ENCODE measurements at regions not wholly inside any gene's neighbourhood (a gene's known extent, or its start where the extent isn't known, plus 50 kb on each side); places are given as distances from the start of the nearest gene placed in this dataset.

- H3K4me3 ChIP-seq (ENCODE audit: low read length) = no peak overlapping the region
- no peaks in the 10 kb centered on the region for H3K27me3 ChIP-seq (ENCODE audit: control insufficient read depth, insufficient read depth, low read length)
- H3K9ac ChIP-seq (ENCODE audit: low read length) = no peak overlapping the region
- H3K36me3 ChIP-seq (ENCODE audit: control insufficient read depth, insufficient read depth, low read length) = no peaks in the 10 kb centered on the region
- no peaks in the 10 kb centered on the region for H3K4me1 ChIP-seq (ENCODE audit: control insufficient read depth, insufficient read depth, low read length)
- no peaks in the 10 kb centered on the region for H3K9me3 ChIP-seq (ENCODE audit: control insufficient read depth, low read length)
These were observed 126.0 kb upstream of the ANKRD1 start for GRCh38 chr10:91046869-91047268.

GRCh38 chr10:91048380-91048779 lies 127.5 kb upstream of the ANKRD1 start:
- no peaks in the 10 kb centered on the region for H3K4me1 ChIP-seq (ENCODE audit: control insufficient read depth, insufficient read depth, low read length)
- H3K4me3 ChIP-seq (ENCODE audit: low read length) = no peak overlapping the region
- no peaks in the 10 kb centered on the region for H3K9me3 ChIP-seq (ENCODE audit: control insufficient read depth, low read length)
- H3K36me3 ChIP-seq (ENCODE audit: control insufficient read depth, insufficient read depth, low read length) = no peaks in the 10 kb centered on the region
- H3K9ac ChIP-seq (ENCODE audit: low read length) = no peak overlapping the region
- H3K27me3 ChIP-seq (ENCODE audit: control insufficient read depth, insufficient read depth, low read length) = no peaks in the 10 kb centered on the region

- Histone ChIP-seq H3K4me1 (ENCODE audit: control insufficient read depth, insufficient read depth, low read length) (no peaks in the 10 kb centered on the region), H3K36me3 (ENCODE audit: control insufficient read depth, insufficient read depth, low read length) (no peaks in the 10 kb centered on the region), H3K9ac (ENCODE audit: low read length) (no peak overlapping the region), H3K9me3 (ENCODE audit: control insufficient read depth, low read length) (no peaks in the 10 kb centered on the region), H3K4me3 (ENCODE audit: low read length) (no peak overlapping the region), H3K27me3 (ENCODE audit: control insufficient read depth, insufficient read depth, low read length) (no peaks in the 10 kb centered on the region)
These were observed 128.6 kb upstream of the ANKRD1 start for GRCh38 chr10:91049296-91049987.

- Histone ChIP-seq H3K27me3 (ENCODE audit: control insufficient read depth, insufficient read depth, low read length) (no peaks in the 10 kb centered on the region), H3K4me1 (ENCODE audit: control insufficient read depth, insufficient read depth, low read length) (no peaks in the 10 kb centered on the region), H3K36me3 (ENCODE audit: control insufficient read depth, insufficient read depth, low read length) (no peaks in the 10 kb centered on the region)
These were observed 129.1 kb upstream of the ANKRD1 start for GRCh38 chr10:91049988-91050360.

GRCh38 chr10:91050371-91051034 lies 129.6 kb upstream of the ANKRD1 start:
- Histone ChIP-seq H3K4me3 (ENCODE audit: low read length) (no peak overlapping the region), H3K36me3 (ENCODE audit: control insufficient read depth, insufficient read depth, low read length) (no peaks in the 10 kb centered on the region), H3K4me1 (ENCODE audit: control insufficient read depth, insufficient read depth, low read length) (no peaks in the 10 kb centered on the region), H3K27me3 (ENCODE audit: control insufficient read depth, insufficient read depth, low read length) (no peaks in the 10 kb centered on the region), H3K9me3 (ENCODE audit: control insufficient read depth, low read length) (no peaks in the 10 kb centered on the region), H3K9ac (ENCODE audit: low read length) (no peak overlapping the region)

More at GRCh38 chr10:91049988-91050360, 129.1 kb upstream of the ANKRD1 start:
- H3K9me3 ChIP-seq (ENCODE audit: control insufficient read depth, low read length) = no peaks in the 10 kb centered on the region
- H3K4me3 ChIP-seq (ENCODE audit: low read length) = no peak overlapping the region
- no peak overlapping the region for H3K9ac ChIP-seq (ENCODE audit: low read length)

GRCh38 chr10:91051829-91052228 lies 130.9 kb upstream of the ANKRD1 start:
- no peaks in the 10 kb centered on the region for H3K9me3 ChIP-seq (ENCODE audit: control insufficient read depth, low read length)
- no peak overlapping the region for H3K4me3 ChIP-seq (ENCODE audit: low read length)
- H3K27me3 ChIP-seq (ENCODE audit: control insufficient read depth, insufficient read depth, low read length) = no peaks in the 10 kb centered on the region
- no peaks in the 10 kb centered on the region for H3K4me1 ChIP-seq (ENCODE audit: control insufficient read depth, insufficient read depth, low read length)
- no peak overlapping the region for H3K9ac ChIP-seq (ENCODE audit: low read length)
- H3K36me3 ChIP-seq (ENCODE audit: control insufficient read depth, insufficient read depth, low read length) = no peaks in the 10 kb centered on the region

GRCh38 chr10:91054325-91054724 lies 133.4 kb upstream of the ANKRD1 start:
- Histone ChIP-seq H3K9me3 (ENCODE audit: control insufficient read depth, low read length) (no peaks in the 10 kb centered on the region), H3K4me1 (ENCODE audit: control insufficient read depth, insufficient read depth, low read length) (no peaks in the 10 kb centered on the region), H3K36me3 (ENCODE audit: control insufficient read depth, insufficient read depth, low read length) (no peaks in the 10 kb centered on the region), H3K4me3 (ENCODE audit: low read length) (no peak overlapping the region), H3K9ac (ENCODE audit: low read length) (no peak overlapping the region), H3K27me3 (ENCODE audit: control insufficient read depth, insufficient read depth, low read length) (no peaks in the 10 kb centered on the region)

- Histone ChIP-seq H3K9ac (ENCODE audit: low read length) (no peak overlapping the region), H3K9me3 (ENCODE audit: control insufficient read depth, low read length) (no peaks in the 10 kb centered on the region), H3K27me3 (ENCODE audit: control insufficient read depth, insufficient read depth, low read length) (no peaks in the 10 kb centered on the region), H3K4me3 (ENCODE audit: low read length) (no peak overlapping the region), H3K4me1 (ENCODE audit: control insufficient read depth, insufficient read depth, low read length) (no peaks in the 10 kb centered on the region), H3K36me3 (ENCODE audit: control insufficient read depth, insufficient read depth, low read length) (no peaks in the 10 kb centered on the region)
These were observed 140.3 kb upstream of the ANKRD1 start for GRCh38 chr10:91061187-91061586.

- no peak overlapping the region for H3K4me3 ChIP-seq (ENCODE audit: low read length)
- H3K9ac ChIP-seq (ENCODE audit: low read length) = no peak overlapping the region
- H3K27me3 ChIP-seq (ENCODE audit: control insufficient read depth, insufficient read depth, low read length) = no peaks in the 10 kb centered on the region
- H3K4me1 ChIP-seq (ENCODE audit: control insufficient read depth, insufficient read depth, low read length) = no peaks in the 10 kb centered on the region
- H3K36me3 ChIP-seq (ENCODE audit: control insufficient read depth, insufficient read depth, low read length) = no peaks in the 10 kb centered on the region
- H3K9me3 ChIP-seq (ENCODE audit: control insufficient read depth, low read length) = no peaks in the 10 kb centered on the region
These were observed 140.7 kb upstream of the ANKRD1 start for GRCh38 chr10:91061608-91062007.

GRCh38 chr10:91062091-91062490 lies 141.2 kb upstream of the ANKRD1 start:
- Histone ChIP-seq H3K36me3 (ENCODE audit: control insufficient read depth, insufficient read depth, low read length) (no peaks in the 10 kb centered on the region), H3K27me3 (ENCODE audit: control insufficient read depth, insufficient read depth, low read length) (no peaks in the 10 kb centered on the region), H3K9me3 (ENCODE audit: control insufficient read depth, low read length) (no peaks in the 10 kb centered on the region), H3K9ac (ENCODE audit: low read length) (no peak overlapping the region), H3K4me3 (ENCODE audit: low read length) (no peak overlapping the region), H3K4me1 (ENCODE audit: control insufficient read depth, insufficient read depth, low read length) (no peaks in the 10 kb centered on the region)

GRCh38 chr10:91071786-91072185 lies 148.7 kb upstream of the PCGF5 start:
- H3K4me3 ChIP-seq (ENCODE audit: low read length) = no peak overlapping the region
- no peaks in the 10 kb centered on the region for H3K4me1 ChIP-seq (ENCODE audit: control insufficient read depth, insufficient read depth, low read length)
- H3K27me3 ChIP-seq (ENCODE audit: control insufficient read depth, insufficient read depth, low read length) = peaks cover 4% of the 10 kb centered on the region
- H3K9me3 ChIP-seq (ENCODE audit: control insufficient read depth, low read length) = no peaks in the 10 kb centered on the region
- H3K9ac ChIP-seq (ENCODE audit: low read length) = no peak overlapping the region
- H3K36me3 ChIP-seq (ENCODE audit: control insufficient read depth, insufficient read depth, low read length) = no peaks in the 10 kb centered on the region

- Histone ChIP-seq H3K4me3 (ENCODE audit: low read length) (no peak overlapping the region), H3K9ac (ENCODE audit: low read length) (no peak overlapping the region), H3K4me1 (ENCODE audit: control insufficient read depth, insufficient read depth, low read length) (peaks cover 6% of the 10 kb centered on the region), H3K9me3 (ENCODE audit: control insufficient read depth, low read length) (no peaks in the 10 kb centered on the region), H3K27me3 (ENCODE audit: control insufficient read depth, insufficient read depth, low read length) (peaks cover 7% of the 10 kb centered on the region), H3K36me3 (ENCODE audit: control insufficient read depth, insufficient read depth, low read length) (no peaks in the 10 kb centered on the region)
These were observed 147.0 kb upstream of the PCGF5 start for GRCh38 chr10:91073286-91073979.
